GM21515 (cell line): ENCODE measurements at regions not wholly inside any gene's neighbourhood (a gene's known extent, or its start where the extent isn't known, plus 50 kb on each side); places are given as distances from the start of the nearest gene placed in this dataset.
"Not testable (repeated sequence)": the region's sequence is repeated elsewhere in the genome, so short reads cannot be mapped to it uniquely, and the experiment has no call there.

Experiments used
- ATAC-seq: cut with Tn5 transposase; IDR thresholded peaks from one replicate; pipeline ENCODE4 v1.9.1; 2021; ENCODE audit not compliant: unreplicated experiment

DNA sequence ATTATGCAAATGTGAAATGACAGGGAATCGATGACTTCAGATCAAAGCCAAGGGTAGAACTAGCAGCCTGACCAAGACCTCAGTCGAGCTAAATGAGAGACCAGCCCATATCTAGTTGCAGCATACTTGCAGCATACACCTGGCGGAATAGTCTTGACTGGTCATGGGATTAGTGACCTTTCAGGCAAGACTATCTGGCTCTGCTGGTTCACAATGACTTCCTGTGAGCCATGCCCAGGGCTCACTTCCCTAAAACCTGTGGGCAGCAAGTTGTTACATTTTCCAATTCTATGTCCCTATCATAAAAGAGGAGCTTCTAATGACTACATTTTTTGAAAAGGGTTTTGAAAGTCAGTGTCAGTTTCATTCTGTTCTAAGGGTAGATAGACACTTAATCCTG lies 1624.9 kb upstream of the CELF4 start:
- no peak for ATAC-seq

DNA sequence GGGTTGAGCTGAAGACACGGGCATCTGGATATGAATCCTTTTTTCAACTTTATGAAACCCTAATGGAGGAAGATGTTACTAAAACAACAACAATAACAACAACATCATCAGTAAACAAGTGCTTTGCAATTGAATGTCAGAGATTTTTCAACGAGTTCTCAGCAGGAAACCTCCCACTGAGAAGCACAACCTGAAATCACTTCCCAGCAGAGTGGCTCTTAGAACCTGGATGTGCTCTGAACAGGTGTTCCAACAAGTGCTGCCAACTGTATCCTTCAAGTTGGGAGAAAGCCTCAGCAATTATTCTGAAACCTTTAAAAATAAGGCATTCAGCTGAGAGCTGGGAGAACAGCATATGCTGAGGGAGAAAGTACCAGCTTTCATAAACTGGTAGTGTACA lies 1622.7 kb upstream of the CELF4 start:
- no peak for ATAC-seq

DNA sequence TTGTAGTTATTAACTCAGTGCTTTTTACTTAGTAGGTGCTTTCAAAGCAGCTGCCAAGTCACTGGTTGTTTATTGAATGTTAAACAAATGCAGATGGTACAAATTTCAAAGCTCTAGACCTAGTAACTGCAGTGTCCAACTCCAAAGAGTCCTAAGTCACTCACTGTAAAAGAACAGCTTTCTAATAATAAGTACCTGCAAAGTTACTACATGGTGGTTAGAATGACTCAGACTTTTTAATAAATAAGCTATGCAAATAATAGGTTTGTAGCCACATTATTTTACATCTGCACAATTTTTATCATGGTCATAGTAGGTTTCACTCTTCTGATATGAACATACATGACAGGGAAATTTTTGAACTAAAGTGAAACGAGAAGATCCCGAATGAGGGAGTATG lies 1620.4 kb upstream of the CELF4 start:
- no peak for ATAC-seq

DNA sequence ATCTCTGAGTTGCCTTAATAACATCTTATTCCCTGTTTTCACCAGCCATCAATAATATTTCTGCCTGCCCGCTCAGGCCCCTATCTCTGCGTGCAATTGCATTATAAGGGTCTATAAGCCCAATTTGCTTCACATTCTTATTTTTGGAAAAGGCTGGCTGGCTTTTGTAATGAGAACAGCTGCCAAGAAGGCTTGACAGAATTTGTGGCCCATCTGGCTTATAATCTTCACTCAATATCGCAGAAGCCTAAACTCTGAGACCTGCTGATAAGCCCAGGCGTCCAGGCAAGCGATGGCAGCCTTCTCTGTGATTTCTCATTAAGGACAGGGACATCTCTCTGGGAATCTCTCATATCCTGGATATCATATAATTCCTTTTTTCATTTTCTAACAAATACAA lies 1618.6 kb upstream of the CELF4 start:
- ATAC-seq: no peak

DNA sequence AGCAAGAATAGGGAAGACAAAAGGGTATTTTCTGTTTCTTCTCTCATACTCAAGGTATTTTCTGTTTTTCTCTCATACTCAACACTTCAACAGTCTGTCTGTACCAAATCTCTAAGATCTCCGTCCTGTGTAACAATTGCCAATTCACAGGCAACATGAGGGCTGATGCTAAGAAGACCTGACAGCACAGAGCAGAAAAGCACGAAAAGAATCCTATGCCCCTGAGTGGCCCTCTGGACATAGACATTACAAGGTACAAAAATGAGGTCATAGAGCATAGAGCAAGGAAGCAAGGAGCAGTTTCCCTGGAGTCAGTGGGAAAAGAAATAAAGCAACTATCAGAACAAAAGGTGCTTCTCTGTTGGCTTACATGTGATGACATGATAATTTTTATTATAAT lies 1612.6 kb upstream of the CELF4 start:
- ATAC-seq: no peak

DNA sequence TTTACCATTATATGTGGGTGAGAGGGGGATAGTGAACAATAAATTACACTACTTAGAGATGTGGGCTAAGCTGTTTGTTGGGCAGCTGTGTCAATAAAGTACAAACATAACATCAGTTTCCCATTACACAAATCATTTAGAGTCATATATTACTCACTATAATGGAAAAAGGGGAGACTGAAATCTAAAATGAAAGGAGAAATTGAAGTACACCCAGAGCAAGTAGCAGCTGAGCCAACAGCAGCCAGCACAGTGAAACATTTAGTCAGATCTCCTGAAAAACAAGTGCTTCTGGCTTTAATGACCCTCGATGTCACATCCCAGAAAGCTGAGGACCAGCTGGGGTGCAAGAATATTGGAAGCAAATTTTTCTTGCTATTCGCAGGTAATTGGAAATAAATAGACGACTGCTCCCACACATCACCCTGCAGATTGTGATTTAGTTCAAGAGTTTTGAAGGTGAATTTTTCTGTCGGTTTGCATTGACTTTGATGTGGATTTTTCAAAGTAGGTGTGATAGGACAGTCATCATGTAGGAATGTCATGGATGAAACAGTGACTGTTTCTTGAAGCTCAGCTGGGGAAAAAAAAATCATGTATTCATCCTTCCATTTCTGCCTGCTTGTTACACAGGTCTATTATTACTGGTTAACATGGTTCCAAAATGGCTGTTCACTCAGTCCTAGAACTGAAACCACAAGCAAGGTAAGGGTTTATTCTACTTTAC lies 1607.3 kb upstream of the CELF4 start:
- no peak for ATAC-seq

DNA sequence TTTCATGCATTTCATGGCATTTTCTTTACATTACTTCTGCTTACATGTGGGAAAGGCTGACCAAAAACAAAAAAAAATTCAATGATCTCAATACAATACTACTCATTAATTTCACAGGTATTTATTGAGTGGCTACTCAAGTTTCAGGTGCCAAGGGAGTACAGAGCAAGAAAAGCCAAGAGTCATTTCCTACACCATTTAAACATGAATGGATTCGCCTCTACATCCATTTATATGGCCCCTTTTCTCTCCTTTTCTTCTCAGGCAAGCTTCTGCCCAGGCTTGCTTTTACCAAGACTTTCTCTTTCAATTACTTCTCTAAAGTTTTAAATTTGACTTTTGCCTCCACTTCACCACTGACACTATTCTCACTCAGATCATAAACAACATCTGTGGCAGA lies 1603.1 kb upstream of the CELF4 start:
- no peak for ATAC-seq

DNA sequence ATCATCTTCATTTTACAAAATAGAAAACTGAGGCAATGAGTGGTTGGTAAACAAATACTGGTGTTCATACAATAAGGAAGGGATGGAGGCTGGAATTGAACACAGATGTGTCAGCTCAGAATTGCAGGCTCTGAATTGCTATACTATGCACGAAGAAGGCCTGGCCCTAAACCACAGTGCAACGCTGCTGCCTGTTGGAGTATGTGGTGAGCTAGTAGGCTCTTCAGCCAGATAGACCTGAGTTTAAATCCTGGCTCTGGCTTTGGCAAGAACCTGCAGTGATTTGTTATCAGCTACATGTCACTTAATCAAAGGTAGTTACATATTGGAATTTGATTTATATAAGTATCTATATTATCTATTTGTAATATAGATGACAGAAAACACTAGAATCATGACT lies 1602.4 kb upstream of the CELF4 start:
- ATAC-seq: no peak

DNA sequence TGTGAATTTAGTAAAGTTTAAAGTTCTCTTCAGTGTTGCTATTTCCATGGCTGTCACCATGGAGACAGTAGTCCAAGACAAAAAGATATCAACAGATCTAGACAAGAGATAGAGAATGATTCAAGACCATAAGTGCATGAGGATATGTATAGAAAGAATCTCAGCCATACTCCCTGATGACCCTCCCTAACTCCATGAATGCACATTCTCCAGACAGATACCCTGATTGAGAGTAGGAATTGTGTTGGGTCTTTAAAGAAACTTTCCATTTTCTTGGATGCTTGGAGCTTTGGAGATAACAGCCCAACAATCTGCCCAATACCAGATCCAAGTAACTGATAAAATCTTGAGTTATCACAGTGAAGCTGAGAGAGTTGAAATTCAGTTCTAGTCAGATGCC lies 1601.2 kb upstream of the CELF4 start:
- ATAC-seq: no peak

DNA sequence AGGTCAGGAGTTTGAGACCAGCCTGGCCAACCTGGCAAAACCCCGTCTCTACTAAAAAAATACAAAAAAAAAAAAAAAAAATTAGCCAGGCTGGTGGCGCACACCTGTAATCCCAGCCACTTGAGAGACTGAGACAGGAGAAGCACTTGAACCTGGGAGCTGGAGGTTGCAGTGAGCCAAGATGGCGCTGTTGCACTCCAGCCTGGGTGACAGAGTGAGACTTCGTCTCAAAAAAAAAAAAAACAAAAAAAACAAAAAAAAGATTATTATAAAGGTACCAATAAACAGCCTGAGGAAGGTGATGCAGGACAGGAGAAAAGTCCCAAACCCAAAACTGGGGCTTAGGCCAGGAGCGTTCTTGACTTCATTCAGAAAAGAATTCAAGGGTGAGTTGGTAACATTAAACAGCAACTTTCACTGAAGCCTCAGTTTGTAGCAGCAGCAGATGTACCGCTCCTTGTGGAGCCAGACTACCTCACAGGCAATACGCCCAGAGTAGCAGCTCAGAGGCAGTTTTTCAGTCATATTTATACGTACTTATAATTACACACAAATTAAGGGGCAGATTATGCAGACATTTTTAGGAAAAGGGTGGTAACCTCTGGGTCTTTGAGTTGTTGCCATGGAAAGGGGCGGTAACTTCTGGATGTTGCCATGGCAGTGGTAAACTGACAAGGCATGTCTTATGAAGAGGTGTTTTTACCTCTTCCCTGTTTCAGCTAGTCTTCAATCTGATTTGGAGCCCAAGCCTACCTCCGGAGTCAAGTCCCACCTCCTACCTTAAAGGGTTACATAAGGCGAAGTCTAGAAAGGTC lies 1596.6 kb upstream of the CELF4 start:
- ATAC-seq: no peak

DNA sequence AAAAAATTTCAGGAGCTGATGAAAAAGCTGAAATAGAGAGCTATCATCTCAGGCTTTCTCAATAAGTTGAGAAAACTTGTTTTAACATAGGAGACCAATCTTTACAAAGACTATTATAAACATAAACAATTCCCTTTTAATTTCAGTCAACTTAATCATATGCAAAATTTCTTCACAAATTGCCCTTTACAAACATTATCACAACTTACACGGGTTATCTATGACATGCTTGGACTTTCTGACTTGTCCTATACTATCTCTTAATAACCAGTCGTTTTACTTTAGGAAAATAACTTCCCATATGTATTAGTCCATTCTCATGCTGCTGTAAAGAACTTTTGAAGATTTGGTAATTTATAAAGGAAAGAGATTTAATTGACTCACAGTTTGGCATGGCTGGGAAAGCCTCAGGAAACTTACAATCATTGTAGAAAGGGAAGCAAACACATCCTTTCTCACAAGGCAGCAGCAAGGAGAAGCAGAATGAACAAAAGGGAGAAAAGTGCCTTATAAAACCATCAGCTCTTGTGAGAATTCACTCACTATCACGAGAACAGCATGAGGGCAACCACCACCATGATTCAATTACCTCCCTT lies 1583.7 kb upstream of the CELF4 start:
- ATAC-seq: no peak

DNA sequence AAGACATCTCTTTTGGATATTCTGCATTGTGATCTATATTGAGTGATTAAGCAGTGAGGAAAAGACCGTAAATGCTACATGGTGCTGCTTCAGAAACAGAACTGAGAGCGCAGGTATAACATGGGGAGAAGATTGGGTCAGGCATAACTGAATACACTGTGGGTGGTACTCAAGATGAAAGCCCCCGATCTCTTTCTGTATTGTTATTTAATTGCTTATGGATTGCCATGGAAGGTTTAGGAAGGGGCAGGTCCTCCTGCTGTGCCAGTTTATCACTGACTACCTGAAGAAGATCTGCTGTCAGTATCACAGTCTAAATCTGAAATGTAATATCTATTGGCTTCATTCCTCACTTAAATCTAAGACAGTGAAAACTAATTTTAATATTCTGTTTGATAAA lies 1568.7 kb upstream of the CELF4 start:
- no peak for ATAC-seq

DNA sequence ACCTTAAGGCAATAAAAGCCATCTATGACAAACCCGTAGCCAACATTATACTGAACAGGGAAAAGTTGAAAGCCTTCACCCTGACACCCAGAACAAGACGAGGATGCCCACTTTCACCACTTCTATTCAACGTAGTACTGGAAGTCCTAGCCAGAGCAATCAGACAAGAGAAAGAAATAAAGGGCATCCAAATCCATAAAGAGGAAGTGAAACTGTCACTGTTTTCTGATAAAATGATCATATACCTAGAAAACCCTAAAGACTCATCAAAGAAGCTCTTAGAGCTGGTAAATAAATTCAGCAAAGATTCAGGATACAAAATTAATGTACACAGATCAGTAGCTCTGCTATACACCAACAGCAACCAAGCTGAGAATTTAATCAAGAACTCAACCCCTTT lies 1561.9 kb upstream of the CELF4 start:
- ATAC-seq: not testable (repeated sequence)

DNA sequence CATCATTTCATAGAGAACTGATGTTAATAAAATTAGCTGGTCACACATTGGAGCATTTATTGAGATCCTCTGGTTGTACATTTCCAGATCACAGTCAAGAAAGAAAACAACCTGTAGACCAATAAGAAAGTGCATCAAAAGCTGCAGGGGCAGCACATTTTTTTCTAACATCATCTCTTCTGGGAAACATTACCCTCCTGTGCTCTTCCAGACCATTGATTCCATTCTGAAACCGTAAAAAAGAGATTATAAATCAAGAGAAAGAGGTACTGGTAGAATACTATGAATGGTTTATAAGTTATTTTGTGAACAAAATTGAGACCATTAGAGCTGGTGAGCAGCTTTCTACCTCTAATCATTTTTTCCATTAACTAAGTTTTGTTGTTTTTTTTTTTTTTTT lies 1548.2 kb upstream of the CELF4 start:
- no peak for ATAC-seq

DNA sequence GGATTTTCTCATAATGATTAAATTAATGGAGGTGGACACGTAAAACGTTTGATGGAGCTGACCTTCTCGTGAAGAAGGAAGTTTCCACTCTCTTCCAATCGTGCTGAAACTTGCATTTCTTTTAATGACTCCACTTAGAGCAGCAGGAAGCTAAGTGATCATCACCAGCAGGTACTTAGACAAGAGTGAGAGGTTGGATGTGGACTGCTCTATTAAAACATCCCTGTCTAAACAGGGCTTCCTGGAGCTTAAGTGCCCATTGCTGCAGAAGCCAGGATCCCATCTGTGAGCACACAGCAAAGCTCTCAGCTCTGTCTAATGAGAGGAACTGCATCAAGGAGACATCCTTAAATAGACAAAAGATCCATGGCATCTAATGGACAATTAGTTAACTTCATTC lies 1539.5 kb upstream of the CELF4 start:
- no peak for ATAC-seq

DNA sequence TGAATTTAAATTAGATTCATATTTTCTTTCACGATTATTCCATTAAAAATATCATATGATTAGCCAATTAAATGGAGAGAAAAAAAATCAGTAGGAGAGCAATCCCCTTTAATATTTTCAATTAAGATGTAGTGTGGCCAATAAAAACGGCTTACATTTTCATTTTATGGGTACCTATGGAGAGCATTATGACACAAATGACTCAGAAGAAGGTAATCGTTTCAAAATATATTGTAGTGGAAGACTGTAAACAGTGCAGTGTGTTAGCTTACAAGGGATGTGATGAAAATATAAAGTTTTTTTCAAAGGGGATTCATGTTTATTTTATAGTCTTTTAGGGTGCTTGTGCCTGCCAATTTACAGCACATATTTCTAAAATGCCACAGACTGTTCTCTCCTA lies 1507.4 kb upstream of the CELF4 start:
- no peak for ATAC-seq

DNA sequence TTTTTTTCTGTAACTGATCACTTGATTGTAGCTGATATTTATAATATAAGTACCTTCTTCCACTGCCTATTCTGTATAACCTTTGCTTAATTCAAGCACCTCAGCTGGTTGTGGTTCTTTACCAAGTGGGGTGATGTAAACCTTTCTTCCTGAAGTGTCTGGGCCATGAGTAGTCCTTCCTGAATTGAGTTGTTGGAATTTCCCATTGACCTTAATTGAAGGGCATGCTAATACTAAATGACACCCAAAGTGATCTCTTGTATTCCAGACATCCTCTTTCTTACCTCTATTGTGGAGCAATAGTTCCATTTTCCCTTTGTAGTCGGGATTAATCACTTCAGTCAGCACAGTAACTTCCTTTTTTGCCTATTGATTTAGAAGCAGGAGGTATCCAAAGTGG lies 1496.8 kb upstream of the CELF4 start:
- ATAC-seq: no peak

DNA sequence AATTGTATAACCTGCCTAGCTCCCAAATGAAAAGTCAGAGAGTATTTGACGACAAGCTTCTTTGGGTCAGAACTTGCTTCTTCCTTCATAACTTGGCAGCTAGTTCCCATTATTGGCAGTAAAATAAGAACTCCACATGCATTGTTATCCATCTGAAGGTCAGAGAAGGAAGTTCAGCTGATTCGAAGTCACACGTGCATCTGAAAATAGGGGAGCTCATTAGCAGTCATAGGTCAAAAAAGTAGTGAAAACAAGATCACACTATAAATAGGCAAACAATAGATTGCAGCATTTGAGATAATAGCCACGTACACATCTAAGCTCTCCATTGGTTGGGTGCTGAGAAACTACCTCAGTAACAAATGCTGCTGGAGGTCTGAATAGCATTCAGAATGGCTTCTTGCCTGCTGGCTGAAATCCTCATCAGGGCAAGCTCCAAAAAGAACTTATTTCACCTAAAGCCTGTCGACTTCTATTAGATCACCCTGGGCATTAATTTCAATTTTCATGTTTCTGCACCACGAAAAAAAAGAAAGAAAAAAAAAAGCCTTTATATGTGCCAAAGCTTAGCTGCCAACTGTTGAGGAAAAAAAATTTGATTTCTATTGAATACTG lies 1492.9 kb upstream of the CELF4 start:
- ATAC-seq: no peak

DNA sequence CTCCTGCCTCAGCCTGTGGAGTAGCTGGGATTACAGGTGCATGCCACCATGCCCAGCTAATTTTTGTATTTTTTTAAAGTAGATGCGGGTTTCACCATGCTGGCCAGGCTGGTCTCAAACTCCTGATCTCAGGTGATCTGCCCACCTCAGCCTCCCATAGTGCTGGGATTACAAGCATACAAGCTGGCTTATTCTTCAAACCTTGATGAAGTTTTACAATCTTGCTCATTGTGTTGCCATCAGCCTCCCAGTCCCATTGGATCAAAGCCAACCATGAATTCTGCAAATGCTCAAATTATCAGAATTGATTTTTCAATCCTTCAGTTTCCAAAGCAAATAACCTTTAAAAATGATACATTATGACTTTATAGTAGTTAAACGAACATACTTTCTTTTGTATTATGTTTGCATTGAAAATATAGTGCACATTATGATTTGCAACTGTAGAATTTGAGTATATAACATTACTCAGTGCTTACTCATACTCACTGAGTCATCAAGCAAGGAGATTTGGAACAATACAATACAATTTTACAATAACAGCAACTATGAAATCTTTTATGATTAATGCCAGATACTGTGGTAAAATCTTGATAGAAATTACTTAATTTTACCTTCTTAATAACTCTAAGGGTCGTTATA lies 1491.9 kb upstream of the CELF4 start:
- ATAC-seq: no peak

DNA sequence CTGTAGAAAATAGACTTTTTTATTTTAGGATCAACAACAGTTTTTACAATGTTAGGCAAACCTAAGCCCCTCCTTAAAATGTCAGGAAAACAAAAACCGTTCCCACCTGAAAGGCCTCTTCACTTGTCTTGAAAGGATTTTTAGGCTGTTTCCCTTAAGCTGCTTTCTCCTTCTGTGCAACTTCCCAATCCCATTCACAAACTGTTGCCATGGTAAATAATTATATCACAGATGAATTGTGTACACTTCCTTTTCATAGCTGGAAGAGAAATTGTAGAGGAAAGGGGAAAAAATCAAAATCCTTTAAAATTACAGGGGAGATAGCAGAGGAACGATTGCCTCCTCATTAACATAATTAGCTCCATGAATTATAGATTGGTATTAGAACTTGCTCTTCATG lies 1488.0 kb upstream of the CELF4 start:
- no peak for ATAC-seq

DNA sequence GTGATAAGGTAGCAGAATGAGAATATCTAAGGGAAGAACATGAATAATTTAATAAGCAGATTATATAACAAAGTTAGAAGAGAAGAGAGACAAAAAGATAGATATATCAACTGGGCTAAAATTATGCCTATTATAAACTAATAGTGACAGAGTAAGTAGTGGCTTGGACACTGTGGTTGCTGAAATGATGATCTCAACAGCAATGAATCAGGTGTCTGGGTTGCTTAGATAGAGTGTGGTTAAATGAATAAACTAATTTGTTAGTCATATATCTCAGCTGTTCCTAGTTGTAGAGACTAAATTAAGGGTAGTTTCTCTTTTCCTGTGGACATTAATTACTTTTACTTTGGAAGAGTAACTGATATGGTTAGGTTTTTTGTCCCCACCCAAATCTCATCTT lies 1485.4 kb upstream of the CELF4 start:
- ATAC-seq: no peak
